HL-60 (cell line): ENCODE measurements at regions not wholly inside any gene's neighbourhood (a gene's known extent, or its start where the extent isn't known, plus 50 kb on each side); places are given as distances from the start of the nearest gene placed in this dataset.

ENCODE experiments used
- DNase-seq, 2 experiments: peaks; one replicate each; pipeline ENCODE4 v3.0.0-alpha.2; 2010 to 2020; ENCODE audit warnings: low read depth in 1 of 2, low spot score in 1 of 2
- H3K27ac ChIP-seq: fragments of 250-450 bp; sonication (Bioruptor Pico); replicated peaks from 2 replicates; pipeline ENCODE4 v1.5.1; 2020; ENCODE audit warnings: mild to moderate bottlenecking, moderate library complexity
- H3K27me3 ChIP-seq: fragments of 250-450 bp; sonication (Bioruptor Pico); 2 replicates; pipeline ENCODE4 v1.5.1; 2021; ENCODE audit warnings: mild to moderate bottlenecking, moderate library complexity; ENCODE audit not compliant: insufficient read depth, poor library complexity, severe bottlenecking
- H3K4me3 ChIP-seq: replicated peaks from 2 replicates; pipeline ENCODE4 v1.5.1; 2011; ENCODE audit warnings: mild to moderate bottlenecking, control low read depth, low read length; ENCODE audit not compliant: insufficient read depth
- GABPA ChIP-seq: IDR thresholded peaks from 2 replicates; pipeline ENCODE4 v1.6.1; 2012; ENCODE audit warnings: low read depth
- POLR2AphosphoS5 ChIP-seq: IDR thresholded peaks from 2 replicates; pipeline ENCODE4 v1.6.1; 2012; ENCODE audit warnings: low read depth
- SPI1 ChIP-seq: IDR thresholded peaks from 2 replicates; pipeline ENCODE4 v1.6.1; 2012; ENCODE audit warnings: low read depth, mild to moderate bottlenecking, borderline replicate concordance
- TF ChIP-seq, protein P1 (sequence below): IDR thresholded peaks from 2 replicates; pipeline ENCODE4 v1.6.1; 2012; ENCODE audit warnings: low read depth; ENCODE audit not compliant: insufficient replicate concordance
- TF ChIP-seq, protein P2 (sequence below): IDR thresholded peaks from one replicate; pipeline ENCODE4 v1.5.1; 2011; ENCODE audit warnings: low read length, control low read depth, inconsistent platforms; ENCODE audit not compliant: insufficient read depth

- TF ChIP-seq, protein P1, sequence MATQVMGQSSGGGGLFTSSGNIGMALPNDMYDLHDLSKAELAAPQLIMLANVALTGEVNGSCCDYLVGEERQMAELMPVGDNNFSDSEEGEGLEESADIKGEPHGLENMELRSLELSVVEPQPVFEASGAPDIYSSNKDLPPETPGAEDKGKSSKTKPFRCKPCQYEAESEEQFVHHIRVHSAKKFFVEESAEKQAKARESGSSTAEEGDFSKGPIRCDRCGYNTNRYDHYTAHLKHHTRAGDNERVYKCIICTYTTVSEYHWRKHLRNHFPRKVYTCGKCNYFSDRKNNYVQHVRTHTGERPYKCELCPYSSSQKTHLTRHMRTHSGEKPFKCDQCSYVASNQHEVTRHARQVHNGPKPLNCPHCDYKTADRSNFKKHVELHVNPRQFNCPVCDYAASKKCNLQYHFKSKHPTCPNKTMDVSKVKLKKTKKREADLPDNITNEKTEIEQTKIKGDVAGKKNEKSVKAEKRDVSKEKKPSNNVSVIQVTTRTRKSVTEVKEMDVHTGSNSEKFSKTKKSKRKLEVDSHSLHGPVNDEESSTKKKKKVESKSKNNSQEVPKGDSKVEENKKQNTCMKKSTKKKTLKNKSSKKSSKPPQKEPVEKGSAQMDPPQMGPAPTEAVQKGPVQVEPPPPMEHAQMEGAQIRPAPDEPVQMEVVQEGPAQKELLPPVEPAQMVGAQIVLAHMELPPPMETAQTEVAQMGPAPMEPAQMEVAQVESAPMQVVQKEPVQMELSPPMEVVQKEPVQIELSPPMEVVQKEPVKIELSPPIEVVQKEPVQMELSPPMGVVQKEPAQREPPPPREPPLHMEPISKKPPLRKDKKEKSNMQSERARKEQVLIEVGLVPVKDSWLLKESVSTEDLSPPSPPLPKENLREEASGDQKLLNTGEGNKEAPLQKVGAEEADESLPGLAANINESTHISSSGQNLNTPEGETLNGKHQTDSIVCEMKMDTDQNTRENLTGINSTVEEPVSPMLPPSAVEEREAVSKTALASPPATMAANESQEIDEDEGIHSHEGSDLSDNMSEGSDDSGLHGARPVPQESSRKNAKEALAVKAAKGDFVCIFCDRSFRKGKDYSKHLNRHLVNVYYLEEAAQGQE = no peak
- no peak for TF ChIP-seq POLR2AphosphoS5
- no peak for TF ChIP-seq SPI1
- TF ChIP-seq, protein P2, sequence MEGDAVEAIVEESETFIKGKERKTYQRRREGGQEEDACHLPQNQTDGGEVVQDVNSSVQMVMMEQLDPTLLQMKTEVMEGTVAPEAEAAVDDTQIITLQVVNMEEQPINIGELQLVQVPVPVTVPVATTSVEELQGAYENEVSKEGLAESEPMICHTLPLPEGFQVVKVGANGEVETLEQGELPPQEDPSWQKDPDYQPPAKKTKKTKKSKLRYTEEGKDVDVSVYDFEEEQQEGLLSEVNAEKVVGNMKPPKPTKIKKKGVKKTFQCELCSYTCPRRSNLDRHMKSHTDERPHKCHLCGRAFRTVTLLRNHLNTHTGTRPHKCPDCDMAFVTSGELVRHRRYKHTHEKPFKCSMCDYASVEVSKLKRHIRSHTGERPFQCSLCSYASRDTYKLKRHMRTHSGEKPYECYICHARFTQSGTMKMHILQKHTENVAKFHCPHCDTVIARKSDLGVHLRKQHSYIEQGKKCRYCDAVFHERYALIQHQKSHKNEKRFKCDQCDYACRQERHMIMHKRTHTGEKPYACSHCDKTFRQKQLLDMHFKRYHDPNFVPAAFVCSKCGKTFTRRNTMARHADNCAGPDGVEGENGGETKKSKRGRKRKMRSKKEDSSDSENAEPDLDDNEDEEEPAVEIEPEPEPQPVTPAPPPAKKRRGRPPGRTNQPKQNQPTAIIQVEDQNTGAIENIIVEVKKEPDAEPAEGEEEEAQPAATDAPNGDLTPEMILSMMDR = no peak
- no peak for TF ChIP-seq GABPA
These were observed 115.7 kb downstream of the ACKR3 start for GRCh38 chr2:236685361-236685760.

GRCh38 chr2:236685979-236686520 is 116.4 kb downstream of the ACKR3 start:
- no peaks in the 10 kb centered on the region for H3K27me3 ChIP-seq
- H3K27ac ChIP-seq = no peak overlapping the region
- DNase-seq = no peak
- H3K4me3 ChIP-seq = no peak overlapping the region
- TF ChIP-seq GABPA (no peak), SPI1 (no peak), POLR2AphosphoS5 (no peak)
- TF ChIP-seq, protein P2 = no peak
- TF ChIP-seq, protein P1 = no peak

More at GRCh38 chr2:236685361-236685760, 115.7 kb downstream of the ACKR3 start:
- Histone ChIP-seq H3K4me3 (no peak overlapping the region), H3K27me3 (no peaks in the 10 kb centered on the region), H3K27ac (no peak overlapping the region)
- no peak for DNase-seq

DNA sequence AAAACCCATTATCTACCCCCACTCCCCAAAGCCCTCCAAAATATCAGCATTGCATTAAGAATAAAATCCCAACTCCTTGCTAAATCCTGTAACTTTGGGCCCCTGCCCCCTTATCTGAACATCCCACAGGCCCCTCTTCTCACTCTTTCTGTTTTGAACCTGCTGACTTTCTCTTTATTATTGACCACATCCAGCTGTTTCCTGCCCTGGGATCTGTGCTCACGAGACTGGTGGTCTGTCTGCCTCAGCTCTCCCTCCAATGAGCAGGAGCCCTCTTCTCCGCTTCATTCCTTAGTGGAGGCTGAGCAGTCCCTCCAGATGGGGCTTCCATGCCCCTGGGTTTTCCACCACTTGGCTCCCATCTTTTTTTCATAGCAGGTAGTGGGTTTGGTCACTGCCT is 116.9 kb downstream of the ACKR3 start:
- Histone ChIP-seq H3K4me3 (no peak overlapping the region), H3K27me3 (no peaks in the 10 kb centered on the region), H3K27ac (no peak overlapping the region)
- no peak for TF ChIP-seq GABPA
- TF ChIP-seq, protein P1 = no peak
- TF ChIP-seq, protein P2 = no peak
- TF ChIP-seq POLR2AphosphoS5 = no peak
- no peak for TF ChIP-seq SPI1
- DNase-seq = no peak
